H1 (cell line): ENCODE measurements at regions not wholly inside any gene's neighbourhood (a gene's known extent, or its start where the extent isn't known, plus 50 kb on each side); places are given as distances from the start of the nearest gene placed in this dataset.

Experiments used
- CTCF ChIA-PET: fragments of 300-600 bp; sonication (Branson Sonifier 250); formaldehyde crosslinking; loops from one replicate; lab custom pipeline; 2021; ENCODE audit not compliant: partially characterized antibody; lab: Charles Lee
- POLR2A ChIA-PET: fragments of 300-600 bp; sonication (Branson Sonifier 250); formaldehyde crosslinking; loops from one replicate; lab custom pipeline; 2021; ENCODE audit warnings: inconsistent platforms; ENCODE audit not compliant: partially characterized antibody; lab: Charles Lee
- DNase-seq, 2 experiments: peaks; one replicate each; pipeline versions ENCODE4 v3.0.0 to v3.0.0-alpha.2; 2010 to 2022; ENCODE audit warnings: low spot score in 2 of 2, low read depth in 1 of 2, mixed read lengths in 1 of 2
- FAIRE-seq: peaks from 2 replicates; lab custom pipeline; 2011; peaks lifted over from hg19 to GRCh38; lab: Jason Lieb, UNC
- H2AFZ ChIP-seq: 2 replicates; pipeline ENCODE4 v1.8.1; 2012; ENCODE audit warnings: low read length, inconsistent platforms
- H2AK5ac ChIP-seq: 2 replicates; pipeline ENCODE4 v1.6.1; 2013; ENCODE audit warnings: low read depth, low read length
- H2BK120ac ChIP-seq: replicated peaks from 2 replicates; pipeline ENCODE3; 2013; ENCODE audit warnings: low read depth, low read length, inconsistent platforms
- H2BK12ac ChIP-seq: 2 replicates; pipeline ENCODE4 v1.6.1; 2013; ENCODE audit warnings: low read depth, low read length
- H2BK15ac ChIP-seq: 2 replicates; pipeline ENCODE4 v1.6.1; 2013; ENCODE audit warnings: low read length
- H2BK20ac ChIP-seq: 2 replicates; pipeline ENCODE4 v1.6.1; 2013; ENCODE audit warnings: low read length
- H2BK5ac ChIP-seq: 2 replicates; pipeline ENCODE4 v1.6.1; 2013; ENCODE audit warnings: low read depth, low read length
- H3K14ac ChIP-seq: 2 replicates; pipeline ENCODE4 v1.6.1; 2013; ENCODE audit warnings: inconsistent platforms; ENCODE audit not compliant: insufficient read length
- H3K18ac ChIP-seq: 2 replicates; pipeline ENCODE4 v1.6.1; 2013; ENCODE audit warnings: low read length; ENCODE audit errors: extremely low read depth
- H3K23ac ChIP-seq: 2 replicates; pipeline ENCODE4 v1.6.1; 2013; ENCODE audit warnings: inconsistent platforms; ENCODE audit not compliant: insufficient read length
- H3K23me2 ChIP-seq: 2 replicates; pipeline ENCODE4 v1.6.1; 2013; ENCODE audit warnings: low read depth, low read length
- H3K27ac ChIP-seq: 2 replicates; pipeline ENCODE4 v1.6.1; 2011; ENCODE audit warnings: low read depth, low read length, inconsistent platforms
- H3K27me3 ChIP-seq, 4 experiments: replicated peaks in 1 of 4; 1 replicate in 1 of 4; 2 replicates in 3 of 4; pipeline versions ENCODE4 v1.6.1 to v1.8.1; 2011 to 2013; ENCODE audit warnings: low read length in 3 of 4, mild to moderate bottlenecking in 3 of 4, inconsistent platforms in 2 of 4, mixed read lengths in 2 of 4, moderate library complexity in 1 of 4; ENCODE audit not compliant: control insufficient read depth in 3 of 4, insufficient read depth in 3 of 4; ENCODE audit errors: extremely low read depth in 1 of 4
- H3K36me3 ChIP-seq, 4 experiments: 2 replicates each; pipeline versions ENCODE4 v1.6.1 to v1.8.1; 2011 to 2013; ENCODE audit warnings: mild to moderate bottlenecking in 4 of 4, low read length in 3 of 4, moderate library complexity in 2 of 4, control low read depth in 1 of 4, inconsistent platforms in 1 of 4; ENCODE audit not compliant: insufficient read depth in 4 of 4, control insufficient read depth in 2 of 4
- H3K4ac ChIP-seq: replicated peaks from 2 replicates; pipeline ENCODE3; 2013; ENCODE audit warnings: low read length, low read depth, mixed read lengths, inconsistent platforms; ENCODE audit not compliant: insufficient read length
- H3K4me1 ChIP-seq, 4 experiments: replicated peaks in 1 of 4; 1 replicate in 1 of 4; 2 replicates in 3 of 4; pipeline versions ENCODE4 v1.6.1 to v1.8.1; 2011 to 2013; ENCODE audit warnings: low read length in 3 of 4, inconsistent platforms in 2 of 4, mixed read lengths in 1 of 4; ENCODE audit not compliant: insufficient read depth in 4 of 4, control insufficient read depth in 3 of 4
- H3K4me2 ChIP-seq, 2 experiments: 2 replicates each; pipeline versions ENCODE4 v1.6.1 to v1.8.1; 2011 to 2013; ENCODE audit warnings: low read depth in 2 of 2, low read length in 2 of 2, control low read depth in 1 of 2, inconsistent platforms in 1 of 2, mild to moderate bottlenecking in 1 of 2; ENCODE audit not compliant: insufficient read depth in 1 of 2
- H3K4me3 ChIP-seq, 4 experiments: fragments of 200-600, 300-600 bp in 1 of 4; sonication (generic), shearing (Covaris generic), sonication (Bioruptor Twin) in 1 of 4; 2 replicates each; pipeline versions ENCODE4 v1.5.1 to v1.8.1; 2011 to 2016; ENCODE audit warnings: low read length in 4 of 4, low read depth in 3 of 4, control low read depth in 2 of 4, inconsistent platforms in 2 of 4, mild to moderate bottlenecking in 2 of 4, mixed read lengths in 1 of 4, moderate library complexity in 1 of 4; ENCODE audit not compliant: insufficient read depth in 2 of 4; ENCODE audit errors: extremely low read depth in 1 of 4
- H3K56ac ChIP-seq: replicated peaks from 2 replicates; pipeline ENCODE3; 2013; ENCODE audit warnings: low read depth, mild to moderate bottlenecking, mixed read lengths, low read length, inconsistent platforms; ENCODE audit not compliant: insufficient read length
- H3K79me1 ChIP-seq: 2 replicates; pipeline ENCODE4 v1.6.1; 2013; ENCODE audit warnings: low read depth, low read length, control low read depth
- H3K79me2 ChIP-seq, 2 experiments: 2 replicates each; pipeline versions ENCODE4 v1.6.1 to v1.8.1; 2012 to 2013; ENCODE audit warnings: low read length in 2 of 2, mild to moderate bottlenecking in 2 of 2, inconsistent platforms in 1 of 2; ENCODE audit not compliant: insufficient read depth in 2 of 2, control insufficient read depth in 1 of 2
- H3K9ac ChIP-seq, 4 experiments: replicated peaks in 1 of 4; 1 replicate in 1 of 4; 2 replicates in 3 of 4; pipeline versions ENCODE4 v1.6.1 to v1.8.1; 2011 to 2013; ENCODE audit warnings: low read depth in 3 of 4, low read length in 3 of 4, control low read depth in 2 of 4, mild to moderate bottlenecking in 2 of 4, moderate library complexity in 2 of 4, inconsistent platforms in 1 of 4; ENCODE audit errors: extremely low read depth in 1 of 4
- H3K9me3 ChIP-seq, 2 experiments: 2 replicates each; pipeline versions ENCODE4 v1.6.1 to v1.8.1; 2012 to 2013; ENCODE audit warnings: mild to moderate bottlenecking in 2 of 2, moderate library complexity in 2 of 2, control low read depth in 1 of 2, inconsistent platforms in 1 of 2, low read depth in 1 of 2, low read length in 1 of 2, mixed read lengths in 1 of 2; ENCODE audit not compliant: insufficient read depth in 2 of 2
- H4K20me1 ChIP-seq, 2 experiments: replicated peaks in 1 of 2; 2 replicates each; pipeline versions ENCODE3 to v1.8.1; 2011 to 2013; ENCODE audit warnings: inconsistent platforms in 2 of 2, low read length in 2 of 2, mild to moderate bottlenecking in 1 of 2; ENCODE audit not compliant: insufficient read depth in 2 of 2, control insufficient read depth in 1 of 2
- H4K5ac ChIP-seq: 2 replicates; pipeline ENCODE4 v1.6.1; 2013; ENCODE audit warnings: low read length, low read depth, mixed read lengths, inconsistent platforms; ENCODE audit not compliant: insufficient read length
- H4K8ac ChIP-seq: 2 replicates; pipeline ENCODE4 v1.8.0; 2013; ENCODE audit warnings: mild to moderate bottlenecking, moderate library complexity, low read length, inconsistent platforms; ENCODE audit not compliant: insufficient read depth; ENCODE audit errors: extremely low read depth
- H4K91ac ChIP-seq: replicated peaks from 2 replicates; pipeline ENCODE3; 2013; ENCODE audit warnings: low read length, mixed read lengths, inconsistent platforms; ENCODE audit not compliant: insufficient read length
- CEBPB ChIP-seq: IDR thresholded peaks from 2 replicates; pipeline ENCODE4 v1.6.1; 2012; ENCODE audit warnings: low read depth, low read length
- CTBP2 ChIP-seq: IDR thresholded peaks from 2 replicates; pipeline ENCODE4 v1.7.0; 2011; ENCODE audit warnings: borderline replicate concordance, mild to moderate bottlenecking, moderate library complexity, mixed read lengths, low read length; ENCODE audit not compliant: insufficient read depth, insufficient read length
- GTF2F1 ChIP-seq: IDR thresholded peaks from 2 replicates; pipeline ENCODE4 v1.6.1; 2012; ENCODE audit warnings: low read depth, low read length, improper control_type of control experiment, borderline replicate concordance
- JUN ChIP-seq: IDR thresholded peaks from 2 replicates; pipeline ENCODE4 v1.6.1; 2011; ENCODE audit warnings: low read depth, mild to moderate bottlenecking, improper control_type of control experiment, low read length
- POU5F1 ChIP-seq: IDR thresholded peaks from 2 replicates; pipeline ENCODE4 v1.6.1; 2011; ENCODE audit warnings: low read depth, mild to moderate bottlenecking, low read length, moderate library complexity
- SP2 ChIP-seq: IDR thresholded peaks from 2 replicates; pipeline ENCODE4 v1.6.1; 2012; ENCODE audit warnings: mild to moderate bottlenecking, low read length, inconsistent platforms
- SP4 ChIP-seq: IDR thresholded peaks from 2 replicates; pipeline ENCODE4 v1.6.1; 2012; ENCODE audit warnings: low read length, inconsistent platforms
- TAF1 ChIP-seq: IDR thresholded peaks from 2 replicates; pipeline ENCODE4 v1.6.1; 2011; ENCODE audit warnings: mild to moderate bottlenecking, low read depth, low read length
- WGBS, 2 experiments: shearing (Covaris generic) in 1 of 2; methylation state at CpG; one replicate each; pipeline versions ENCODE4 v1.1.6 to v1.1.7; 2013 to 2015; ENCODE audit warnings: low lambda C conversion rate in 2 of 2, mixed read lengths in 2 of 2, inconsistent platforms in 1 of 2, low coverage in 1 of 2, missing lambda C conversion rate in 1 of 2; ENCODE audit not compliant: insufficient replicate concordance in 2 of 2, insufficient coverage in 1 of 2, insufficient read length in 1 of 2; ENCODE audit errors: extremely low coverage in 1 of 2, missing lambda C conversion rate in 1 of 2; 5-methylcytosine and 5-hydroxymethylcytosine counted together
- TF ChIP-seq, protein P1 (sequence below): IDR thresholded peaks from 2 replicates; pipeline ENCODE4 v1.6.1; 2012; ENCODE audit warnings: low read length, inconsistent platforms

DNA sequence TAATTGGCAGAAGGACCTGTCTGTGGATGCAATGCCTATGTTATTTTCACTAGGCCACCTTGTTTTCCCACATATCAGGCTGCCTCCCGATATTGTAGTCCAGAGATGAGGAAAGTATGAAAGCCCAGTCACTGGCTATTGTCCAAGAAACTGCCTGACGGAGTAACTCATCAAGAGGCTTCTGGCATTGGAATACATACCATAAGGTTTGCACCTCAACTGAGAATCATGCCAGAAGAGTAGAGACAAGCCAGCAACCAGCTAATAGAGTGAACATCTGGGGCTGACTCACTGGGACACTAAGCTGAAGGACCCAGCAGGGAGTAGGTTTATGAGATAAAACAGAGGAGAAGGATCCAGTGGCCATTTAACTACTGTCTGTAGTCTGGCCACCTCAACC is 137.2 kb upstream of the FST start:
- no peak overlapping the region for H2BK5ac ChIP-seq
- 82% methylated on average over 2 of the region's 2 CpGs; no CpG with 5 or more reads in 1 of the 2 experiments for WGBS, 2 experiments
- no peak overlapping the region for H2AK5ac ChIP-seq
- H3K4ac ChIP-seq = no peak overlapping the region
- H2BK120ac ChIP-seq = no peak overlapping the region
- H2AFZ ChIP-seq = no peak overlapping the region
- no peak overlapping the region for H3K18ac ChIP-seq
- H3K56ac ChIP-seq = no peak overlapping the region
- no peaks in the 10 kb centered on the region for H3K23me2 ChIP-seq
- no peak overlapping the region for H3K27ac ChIP-seq
- no peak overlapping the region for H4K91ac ChIP-seq
- H3K4me2 ChIP-seq = no peak overlapping the region
- ChIA-PET POLR2A (no interaction called here), CTCF (no interaction called here)
- H2BK20ac ChIP-seq = no peak overlapping the region
- no peaks in the 10 kb centered on the region for H4K20me1 ChIP-seq
- H3K14ac ChIP-seq = no peak overlapping the region
- 0 out of 4 replicates have a peak, but pooled peaks cover 0 to 4% of the 10 kb centered on the region in 2 experiments for H3K9me3 ChIP-seq
- no peak overlapping the region for H4K8ac ChIP-seq
- no peak overlapping the region for H3K9ac ChIP-seq
- H3K27me3 ChIP-seq = no peaks in the 10 kb centered on the region
- H3K79me1 ChIP-seq = no peaks in the 10 kb centered on the region
- no peak overlapping the region for H3K4me3 ChIP-seq
- no peak overlapping the region for H2BK15ac ChIP-seq
- no peaks in the 10 kb centered on the region for H3K36me3 ChIP-seq
- H4K5ac ChIP-seq = no peak overlapping the region
- TF ChIP-seq CTBP2 (no peak), SP4 (no peak), JUN (no peak), CEBPB (no peak), POU5F1 (no peak), TAF1 (no peak), SP2 (no peak), GTF2F1 (no peak)
- TF ChIP-seq, protein P1, sequence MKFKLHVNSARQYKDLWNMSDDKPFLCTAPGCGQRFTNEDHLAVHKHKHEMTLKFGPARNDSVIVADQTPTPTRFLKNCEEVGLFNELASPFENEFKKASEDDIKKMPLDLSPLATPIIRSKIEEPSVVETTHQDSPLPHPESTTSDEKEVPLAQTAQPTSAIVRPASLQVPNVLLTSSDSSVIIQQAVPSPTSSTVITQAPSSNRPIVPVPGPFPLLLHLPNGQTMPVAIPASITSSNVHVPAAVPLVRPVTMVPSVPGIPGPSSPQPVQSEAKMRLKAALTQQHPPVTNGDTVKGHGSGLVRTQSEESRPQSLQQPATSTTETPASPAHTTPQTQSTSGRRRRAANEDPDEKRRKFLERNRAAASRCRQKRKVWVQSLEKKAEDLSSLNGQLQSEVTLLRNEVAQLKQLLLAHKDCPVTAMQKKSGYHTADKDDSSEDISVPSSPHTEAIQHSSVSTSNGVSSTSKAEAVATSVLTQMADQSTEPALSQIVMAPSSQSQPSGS = no peak
- no peak overlapping the region for H3K23ac ChIP-seq
- DNase-seq (no peak), FAIRE-seq (no peak)
- no peaks in the 10 kb centered on the region for H3K79me2 ChIP-seq
- no peak overlapping the region for H2BK12ac ChIP-seq
- no peaks in the 10 kb centered on the region for H3K4me1 ChIP-seq
